IMR-90 (cell line): ENCODE measurements at regions not wholly inside any gene's neighbourhood (a gene's known extent, or its start where the extent isn't known, plus 50 kb on each side); places are given as distances from the start of the nearest gene placed in this dataset.

Source experiments
- ATAC-seq: fragments of 200-7000 bp; cut with Tn5 transposase; 2 replicates; pipeline ENCODE4 v1.9.1; 2020; ENCODE audit warnings: low read depth, mild to moderate bottlenecking, moderate library complexity
- BruUV-seq: library from RNA; stranded (reverse); fragments of 400-500 nt; replicated peaks from 2 replicates; lab custom pipeline; 2021; lab: Mats Ljungman, UMichigan
- CTCF ChIA-PET: fragments of 300-600 bp; formaldehyde crosslinking; extraction: SDS; loops from one replicate; lab custom pipeline; 2021; ENCODE audit warnings: antibody characterized with exemption; lab: Yijun Ruan, JAX
- POLR2A ChIA-PET: fragments of 300-600 bp; sonication (Branson Sonifier 250); formaldehyde crosslinking; loops from one replicate; lab custom pipeline; 2022; ENCODE audit warnings: antibody characterized with exemption; ENCODE audit not compliant: unreplicated experiment; lab: Charles Lee
- DNase-seq: peaks from one replicate; pipeline ENCODE4 v3.0.0; 2013
- H2AFZ ChIP-seq: replicated peaks from 2 replicates; pipeline ENCODE3; 2013; ENCODE audit warnings: low read length, mild to moderate bottlenecking; ENCODE audit not compliant: poor library complexity
- H2AK5ac ChIP-seq: 2 replicates; pipeline ENCODE4 v1.6.1; 2013; ENCODE audit warnings: low read depth, low read length, inconsistent platforms
- H2AK9ac ChIP-seq: replicated peaks from 2 replicates; pipeline ENCODE3; 2013; ENCODE audit warnings: mild to moderate bottlenecking, low read depth, low read length, moderate library complexity; ENCODE audit not compliant: poor library complexity
- H2BK120ac ChIP-seq: 2 replicates; pipeline ENCODE4 v1.6.1; 2013; ENCODE audit warnings: low read depth, low read length, inconsistent platforms
- H2BK15ac ChIP-seq: 3 replicates; pipeline ENCODE4 v1.6.1; 2013; ENCODE audit warnings: low read depth, low read length, inconsistent platforms
- H2BK20ac ChIP-seq: 2 replicates; pipeline ENCODE4 v1.6.1; 2013; ENCODE audit warnings: low read depth, mild to moderate bottlenecking, inconsistent platforms, low read length, moderate library complexity
- H2BK5ac ChIP-seq: 2 replicates; pipeline ENCODE4 v1.6.1; 2013; ENCODE audit warnings: mild to moderate bottlenecking, low read depth, low read length, inconsistent platforms; ENCODE audit not compliant: poor library complexity, severe bottlenecking
- H3K14ac ChIP-seq: replicated peaks from 2 replicates; pipeline ENCODE4 v1.6.1; 2013; ENCODE audit warnings: low read depth, low read length, inconsistent platforms
- H3K18ac ChIP-seq: 2 replicates; pipeline ENCODE4 v1.6.1; 2013; ENCODE audit warnings: low read depth, low read length, control low read depth
- H3K23ac ChIP-seq: 2 replicates; pipeline ENCODE4 v1.6.1; 2013; ENCODE audit warnings: low read depth, low read length, inconsistent platforms
- H3K27ac ChIP-seq: 2 replicates; pipeline ENCODE4 v1.5.1; 2013; ENCODE audit warnings: mild to moderate bottlenecking, control low read depth, low read length; ENCODE audit not compliant: insufficient read depth
- H3K27me3 ChIP-seq: 2 replicates; pipeline ENCODE4 v1.6.1; 2013; ENCODE audit warnings: low read length; ENCODE audit not compliant: control insufficient read depth, insufficient read depth
- H3K36me3 ChIP-seq: 2 replicates; pipeline ENCODE4 v1.6.1; 2013; ENCODE audit warnings: low read length, mixed read lengths; ENCODE audit not compliant: control insufficient read depth, insufficient read depth
- H3K4ac ChIP-seq: 2 replicates; pipeline ENCODE4 v1.6.1; 2013; ENCODE audit warnings: low read depth, low read length, inconsistent platforms
- H3K4me1 ChIP-seq: 2 replicates; pipeline ENCODE4 v1.6.1; 2013; ENCODE audit warnings: low read length, mixed read lengths; ENCODE audit not compliant: control insufficient read depth, insufficient read depth
- H3K4me2 ChIP-seq: 2 replicates; pipeline ENCODE4 v1.6.1; 2013; ENCODE audit warnings: low read depth, mild to moderate bottlenecking, control low read depth, low read length, moderate library complexity
- H3K4me3 ChIP-seq: 2 replicates; pipeline ENCODE4 v1.5.1; 2013; ENCODE audit warnings: low read depth, mild to moderate bottlenecking, control low read depth, low read length, moderate library complexity; ENCODE audit not compliant: insufficient read depth
- H3K56ac ChIP-seq: 2 replicates; pipeline ENCODE4 v1.6.1; 2013; ENCODE audit warnings: low read length, inconsistent platforms; ENCODE audit not compliant: insufficient read depth; ENCODE audit errors: extremely low read depth
- H3K79me1 ChIP-seq, 2 experiments: 2 replicates each; pipeline ENCODE4 v1.6.1; 2013; ENCODE audit warnings: low read length in 2 of 2, inconsistent platforms in 1 of 2, low read depth in 1 of 2
- H3K9ac ChIP-seq: 2 replicates; pipeline ENCODE4 v1.6.1; 2013; ENCODE audit warnings: low read depth, low read length, control low read depth
- H3K9me1 ChIP-seq: 2 replicates; pipeline ENCODE4 v1.6.1; 2013; ENCODE audit warnings: low read length, inconsistent platforms; ENCODE audit not compliant: insufficient read depth
- H3K9me3 ChIP-seq: 2 replicates; pipeline ENCODE4 v1.6.1; 2013; ENCODE audit warnings: low read length; ENCODE audit not compliant: control insufficient read depth, insufficient read depth
- H4K20me1 ChIP-seq: 2 replicates; pipeline ENCODE4 v1.6.1; 2013; ENCODE audit warnings: low read length, inconsistent platforms; ENCODE audit not compliant: insufficient read depth
- H4K5ac ChIP-seq: 2 replicates; pipeline ENCODE4 v1.6.1; 2013; ENCODE audit warnings: mild to moderate bottlenecking, low read depth, low read length, control low read depth
- H4K8ac ChIP-seq, 2 experiments: 2 replicates each; pipeline ENCODE4 v1.6.1; 2013; ENCODE audit warnings: low read depth in 2 of 2, low read length in 2 of 2, control low read depth in 1 of 2, inconsistent platforms in 1 of 2
- H4K91ac ChIP-seq: 2 replicates; pipeline ENCODE4 v1.6.1; 2013; ENCODE audit warnings: low read depth, low read length, inconsistent platforms; ENCODE audit not compliant: insufficient read depth
- BHLHE40 ChIP-seq: fragments of 150-350 bp; IDR thresholded peaks from 2 replicates; pipeline ENCODE4 v1.6.1; 2016; ENCODE audit warnings: mild to moderate bottlenecking, low read depth, low read length
- CEBPB ChIP-seq: IDR thresholded peaks from 2 replicates; pipeline ENCODE4 v1.6.1; 2012; ENCODE audit warnings: low read depth, low read length, improper control_type of control experiment
- CHD1 ChIP-seq: IDR thresholded peaks from 2 replicates; pipeline ENCODE4 v1.6.1; 2012; ENCODE audit warnings: low read depth, low read length, improper control_type of control experiment
- FOS ChIP-seq: fragments of 150-350 bp; IDR thresholded peaks from 2 replicates; pipeline ENCODE4 v1.6.1; 2016; ENCODE audit warnings: low read depth, low read length
- MAFK ChIP-seq: IDR thresholded peaks from 2 replicates; pipeline ENCODE4 v1.6.1; 2012; ENCODE audit warnings: low read depth, low read length, improper control_type of control experiment
- MAZ ChIP-seq: IDR thresholded peaks from 2 replicates; pipeline ENCODE4 v1.6.1; 2012; ENCODE audit warnings: low read depth, mild to moderate bottlenecking, low read length, improper control_type of control experiment, moderate library complexity, borderline replicate concordance
- NFE2L2 ChIP-seq: fragments of 150-350 bp; IDR thresholded peaks from 2 replicates; pipeline ENCODE4 v1.6.1; 2016; ENCODE audit warnings: low read depth, mild to moderate bottlenecking, low read length
- RAD21 ChIP-seq: IDR thresholded peaks from 2 replicates; pipeline ENCODE4 v1.6.1; 2012; ENCODE audit warnings: low read length, improper control_type of control experiment
- RCOR1 ChIP-seq: IDR thresholded peaks from 2 replicates; pipeline ENCODE4 v1.6.1; 2012; ENCODE audit warnings: mild to moderate bottlenecking, low read length, improper control_type of control experiment; ENCODE audit not compliant: insufficient replicate concordance
- SMC3 ChIP-seq: fragments of 150-350 bp; IDR thresholded peaks from 2 replicates; pipeline ENCODE4 v1.6.1; 2016; ENCODE audit warnings: low read depth, mild to moderate bottlenecking, antibody characterized with exemption, low read length, moderate library complexity
- WGBS, 2 experiments: methylation state at CpG; one replicate each; pipeline versions ENCODE4 v1.1.5 to v1.1.7; 2013; ENCODE audit warnings: missing lambda C conversion rate in 2 of 2; ENCODE audit not compliant: insufficient read length in 1 of 2; ENCODE audit errors: extremely low coverage in 2 of 2; 5-methylcytosine and 5-hydroxymethylcytosine counted together
- dilution Hi-C: fragments of 300-500 bp; cut with HindIII; formaldehyde crosslinking; loops from one replicate; pipeline ENCODE4 v1.14.3; 2018; ENCODE audit warnings: low sequenced_read_pairs; ENCODE audit not compliant: unreplicated experiment
- in situ Hi-C: fragments of 300-500 bp; cut with MboI; formaldehyde crosslinking; loops from 3 replicates; pipeline ENCODE4 v1.14.3; 2019; ENCODE audit warnings: low sequenced_read_pairs, inconsistent platforms, mixed read lengths
- intact Hi-C: fragments of 100-400 bp; cut with micrococcal nuclease; formaldehyde crosslinking; loops from 2 replicates; pipeline ENCODE4 v1.10.0; 2022
- TF ChIP-seq, protein P1 (sequence below): fragments of 150-350 bp; IDR thresholded peaks from 2 replicates; pipeline ENCODE4 v1.6.1; 2016; ENCODE audit warnings: low read depth, mild to moderate bottlenecking, low read length, moderate library complexity, borderline replicate concordance
- TF ChIP-seq, protein P2 (sequence below): conservative IDR thresholded peaks from 2 replicates; pipeline ENCODE4 v1.5.1; 2012; ENCODE audit warnings: mild to moderate bottlenecking, low read depth, low read length, improper control_type of control experiment
- TF ChIP-seq, protein P3 (sequence below): fragments of 150-350 bp; IDR thresholded peaks from 2 replicates; pipeline ENCODE4 v1.6.1; 2017; ENCODE audit warnings: mild to moderate bottlenecking, antibody characterized with exemption, low read length, low read depth

DNA sequence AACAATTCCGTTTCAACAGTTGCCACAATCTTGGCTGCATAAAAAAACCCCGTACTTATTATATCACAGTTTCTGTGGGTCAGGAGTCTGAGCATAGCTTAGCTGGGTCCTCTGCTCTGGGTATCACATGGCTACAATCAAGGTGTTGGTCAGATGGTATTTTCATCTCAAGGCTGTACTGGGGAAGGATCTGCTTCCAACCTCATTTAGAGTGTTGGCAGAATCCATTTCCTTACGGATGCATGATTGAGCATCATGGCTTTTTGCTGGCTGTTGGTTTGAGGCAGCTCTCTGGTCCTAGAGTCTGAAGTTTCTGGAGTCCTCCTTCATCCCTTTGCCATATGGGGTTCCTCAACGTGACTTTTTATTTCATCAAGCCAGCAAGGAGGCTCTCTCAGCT lies 177.0 kb downstream of the HAPSTR1 start:
- Histone ChIP-seq H3K4ac (no peak overlapping the region), H3K4me3 (no peak overlapping the region)

More for the DNA sequence above, 177.0 kb downstream of the HAPSTR1 start:
- no peak overlapping the region for H2AFZ ChIP-seq
- H4K5ac ChIP-seq = no peak overlapping the region
- no peak for ATAC-seq
- H3K79me1 ChIP-seq = no peaks in the 10 kb centered on the region
- no peak overlapping the region for H2BK5ac ChIP-seq
- H3K36me3 ChIP-seq = no peaks in the 10 kb centered on the region
- no peak overlapping the region for H2BK15ac ChIP-seq
- H2BK20ac ChIP-seq = no peak overlapping the region
- in situ Hi-C loops (no loop called here), dilution Hi-C loops (no loop called here), intact Hi-C loops (no loop called here)
- no peak overlapping the region for H3K9ac ChIP-seq
- no peak overlapping the region for H2AK5ac ChIP-seq
- H4K91ac ChIP-seq = no peak overlapping the region
- TF ChIP-seq CHD1 (no peak), MAFK (no peak), NFE2L2 (no peak), RAD21 (no peak), CEBPB (no peak), BHLHE40 (no peak), RCOR1 (no peak), MAZ (no peak), FOS (no peak), SMC3 (no peak)
- TF ChIP-seq, protein P1, sequence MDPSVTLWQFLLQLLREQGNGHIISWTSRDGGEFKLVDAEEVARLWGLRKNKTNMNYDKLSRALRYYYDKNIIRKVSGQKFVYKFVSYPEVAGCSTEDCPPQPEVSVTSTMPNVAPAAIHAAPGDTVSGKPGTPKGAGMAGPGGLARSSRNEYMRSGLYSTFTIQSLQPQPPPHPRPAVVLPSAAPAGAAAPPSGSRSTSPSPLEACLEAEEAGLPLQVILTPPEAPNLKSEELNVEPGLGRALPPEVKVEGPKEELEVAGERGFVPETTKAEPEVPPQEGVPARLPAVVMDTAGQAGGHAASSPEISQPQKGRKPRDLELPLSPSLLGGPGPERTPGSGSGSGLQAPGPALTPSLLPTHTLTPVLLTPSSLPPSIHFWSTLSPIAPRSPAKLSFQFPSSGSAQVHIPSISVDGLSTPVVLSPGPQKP = no peak
- TF ChIP-seq, protein P2, sequence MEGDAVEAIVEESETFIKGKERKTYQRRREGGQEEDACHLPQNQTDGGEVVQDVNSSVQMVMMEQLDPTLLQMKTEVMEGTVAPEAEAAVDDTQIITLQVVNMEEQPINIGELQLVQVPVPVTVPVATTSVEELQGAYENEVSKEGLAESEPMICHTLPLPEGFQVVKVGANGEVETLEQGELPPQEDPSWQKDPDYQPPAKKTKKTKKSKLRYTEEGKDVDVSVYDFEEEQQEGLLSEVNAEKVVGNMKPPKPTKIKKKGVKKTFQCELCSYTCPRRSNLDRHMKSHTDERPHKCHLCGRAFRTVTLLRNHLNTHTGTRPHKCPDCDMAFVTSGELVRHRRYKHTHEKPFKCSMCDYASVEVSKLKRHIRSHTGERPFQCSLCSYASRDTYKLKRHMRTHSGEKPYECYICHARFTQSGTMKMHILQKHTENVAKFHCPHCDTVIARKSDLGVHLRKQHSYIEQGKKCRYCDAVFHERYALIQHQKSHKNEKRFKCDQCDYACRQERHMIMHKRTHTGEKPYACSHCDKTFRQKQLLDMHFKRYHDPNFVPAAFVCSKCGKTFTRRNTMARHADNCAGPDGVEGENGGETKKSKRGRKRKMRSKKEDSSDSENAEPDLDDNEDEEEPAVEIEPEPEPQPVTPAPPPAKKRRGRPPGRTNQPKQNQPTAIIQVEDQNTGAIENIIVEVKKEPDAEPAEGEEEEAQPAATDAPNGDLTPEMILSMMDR = no peak
- TF ChIP-seq, protein P3, sequence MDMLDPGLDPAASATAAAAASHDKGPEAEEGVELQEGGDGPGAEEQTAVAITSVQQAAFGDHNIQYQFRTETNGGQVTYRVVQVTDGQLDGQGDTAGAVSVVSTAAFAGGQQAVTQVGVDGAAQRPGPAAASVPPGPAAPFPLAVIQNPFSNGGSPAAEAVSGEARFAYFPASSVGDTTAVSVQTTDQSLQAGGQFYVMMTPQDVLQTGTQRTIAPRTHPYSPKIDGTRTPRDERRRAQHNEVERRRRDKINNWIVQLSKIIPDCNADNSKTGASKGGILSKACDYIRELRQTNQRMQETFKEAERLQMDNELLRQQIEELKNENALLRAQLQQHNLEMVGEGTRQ = no peak
- 14% methylated on average over 1 of the region's 4 CpGs; no CpG with 5 or more reads in 1 of the 2 experiments for WGBS, 2 experiments
- CTCF ChIA-PET = no interaction called here
- BruUV-seq = no TSS peak
- no peak overlapping the region for H3K14ac ChIP-seq
- no peaks in the 10 kb centered on the region for H3K4me1 ChIP-seq
- no peaks in the 10 kb centered on the region for H3K9me1 ChIP-seq
- no peak overlapping the region for H4K8ac ChIP-seq
- no peak overlapping the region for H3K18ac ChIP-seq
- no peak overlapping the region for H2BK120ac ChIP-seq
- H3K27ac ChIP-seq = no peak overlapping the region
- POLR2A ChIA-PET = no interaction called here
- no peaks in the 10 kb centered on the region for H4K20me1 ChIP-seq
- H2AK9ac ChIP-seq = no peak overlapping the region
- no peaks in the 10 kb centered on the region for H3K9me3 ChIP-seq
- H3K27me3 ChIP-seq = no peaks in the 10 kb centered on the region
- DNase-seq = no peak
- H3K4me2 ChIP-seq = no peak overlapping the region
- H3K56ac ChIP-seq = no peak overlapping the region
- H3K23ac ChIP-seq = no peak overlapping the region
